ENCODE measurements at regions not wholly inside any gene's neighbourhood (a gene's known extent, or its start where the extent isn't known, plus 50 kb on each side); places are given as distances from the start of the nearest gene placed in this dataset.
A peak's percentile ranks its signal among the peaks of the same experiment; 100 is the strongest.
"Not testable (repeated sequence)": the region's sequence is repeated elsewhere in the genome, so short reads cannot be mapped to it uniquely, and the experiment has no call there.

DNA sequence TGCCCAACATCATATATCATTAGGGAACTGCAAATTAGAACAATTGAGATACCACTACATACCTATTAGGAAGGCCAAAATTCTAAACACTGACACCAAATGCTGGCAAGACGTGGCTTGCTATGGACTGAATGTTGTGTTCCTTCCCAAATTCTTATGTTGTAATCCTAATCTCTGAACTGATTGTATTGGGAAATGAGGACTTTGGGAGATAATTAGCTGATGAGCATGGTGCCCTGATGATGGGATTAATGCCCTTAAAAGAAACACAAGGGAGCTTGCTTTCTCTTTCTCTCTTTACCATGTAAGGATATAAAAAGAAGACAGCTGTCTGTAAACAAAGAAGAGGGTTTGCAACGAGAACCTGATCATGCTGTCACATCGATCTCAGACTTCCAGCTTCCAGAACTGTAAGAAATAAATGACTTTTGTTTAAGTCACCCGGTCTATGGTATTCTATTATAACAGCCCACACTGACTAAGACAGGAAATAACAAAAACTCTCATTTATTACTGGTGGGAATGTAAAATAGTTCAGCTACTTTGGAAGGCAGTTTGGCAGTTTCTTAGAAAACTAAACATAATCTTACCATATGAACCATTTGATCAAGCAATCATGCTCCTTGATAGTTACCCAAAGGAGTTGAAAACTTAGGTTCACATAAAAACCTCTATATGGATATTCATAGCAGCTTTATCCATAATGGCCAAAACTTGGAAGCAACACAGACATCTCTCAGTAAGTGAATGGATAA lies 458.3 kb upstream of the CBLB start:
- DNase-seq: no peak

- DNase-seq: no peak
Observed at GRCh38 chr3:106327696-106328025, 458.8 kb upstream of the CBLB start.

GRCh38 chr3:106328224-106328623 lies 459.4 kb upstream of the CBLB start:
- no peak for DNase-seq

DNA sequence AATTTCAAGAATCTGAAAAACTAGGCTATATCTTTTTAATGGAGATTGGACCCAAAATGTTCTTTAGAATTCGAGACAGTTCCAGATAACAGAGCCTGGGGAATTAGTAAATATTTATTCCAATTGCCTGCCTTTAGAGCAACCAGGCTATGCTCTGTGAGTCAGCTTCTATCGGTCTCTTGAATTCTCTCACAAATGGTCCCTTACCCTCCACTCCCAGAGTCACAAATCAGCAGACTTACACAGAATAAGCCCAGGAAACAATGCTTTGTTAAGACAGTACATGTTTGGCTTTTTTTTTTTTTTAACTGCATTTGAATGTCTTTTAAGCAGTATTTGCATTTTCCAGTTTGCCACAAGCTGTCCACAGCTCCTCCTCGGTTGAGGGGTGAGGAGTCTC lies 460.7 kb upstream of the CBLB start:
- DNase-seq: no peak

DNA sequence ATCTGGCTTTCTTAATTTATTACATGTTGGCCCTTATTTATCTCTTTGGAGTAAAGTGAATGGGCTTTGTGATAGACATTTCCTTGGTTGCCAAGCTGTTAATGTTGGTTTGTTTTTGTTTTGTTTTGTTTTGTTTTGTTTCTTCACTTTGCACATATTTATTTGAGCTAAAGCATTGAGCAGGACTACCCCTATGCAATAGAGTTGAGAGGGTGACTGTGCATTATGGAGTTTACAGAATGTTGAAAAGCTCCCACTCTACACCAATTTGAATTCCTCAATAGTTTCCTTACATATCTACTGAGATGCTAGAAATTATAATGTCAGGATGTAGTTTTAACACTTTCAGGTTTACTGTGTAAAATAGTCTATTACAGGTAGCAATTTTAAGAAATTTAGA lies 462.8 kb upstream of the CBLB start:
- DNase-seq: no peak

DNA sequence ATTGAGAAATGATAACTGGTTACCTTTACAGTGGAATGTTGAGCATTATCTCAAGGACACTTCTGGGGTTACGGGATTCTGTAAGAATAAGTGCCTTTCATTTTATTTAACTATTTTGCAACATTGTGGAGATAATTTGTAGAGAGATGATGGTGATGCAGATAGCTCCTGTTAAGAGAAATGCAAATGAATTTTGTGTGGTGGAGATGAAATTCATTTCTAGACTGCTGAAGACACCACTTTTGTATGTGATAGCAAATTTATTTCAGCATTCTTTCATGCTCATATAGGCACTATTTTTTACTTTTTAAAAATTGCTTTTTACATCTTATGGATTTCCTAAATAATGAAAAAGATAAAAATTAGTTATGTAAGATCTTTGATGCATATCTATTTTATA lies 463.3 kb upstream of the CBLB start:
- DNase-seq: no peak

DNA sequence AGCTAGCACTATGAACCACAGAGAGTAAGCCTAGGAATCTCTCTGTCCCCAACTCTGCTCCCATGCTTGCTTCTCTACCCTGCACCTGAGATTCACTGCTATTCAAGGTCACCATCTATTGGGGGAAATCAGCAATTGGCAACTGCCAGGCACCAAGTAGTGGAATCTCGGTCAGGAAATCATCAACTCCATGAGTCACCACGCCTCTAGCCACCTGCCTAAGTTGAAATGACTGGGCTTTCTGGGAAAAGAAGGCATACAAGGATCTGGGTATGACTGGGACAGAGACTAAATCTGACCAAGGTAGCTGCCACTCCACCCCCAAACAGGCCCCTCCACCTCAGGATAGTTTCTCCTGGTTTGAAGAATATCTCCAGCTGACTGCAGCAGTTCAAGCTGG lies 464.1 kb upstream of the CBLB start:
- DNase-seq: peak; percentile 67

- peak; percentile 81 for DNase-seq
Observed at GRCh38 chr3:106333911-106334618, 465.3 kb upstream of the CBLB start.

DNA sequence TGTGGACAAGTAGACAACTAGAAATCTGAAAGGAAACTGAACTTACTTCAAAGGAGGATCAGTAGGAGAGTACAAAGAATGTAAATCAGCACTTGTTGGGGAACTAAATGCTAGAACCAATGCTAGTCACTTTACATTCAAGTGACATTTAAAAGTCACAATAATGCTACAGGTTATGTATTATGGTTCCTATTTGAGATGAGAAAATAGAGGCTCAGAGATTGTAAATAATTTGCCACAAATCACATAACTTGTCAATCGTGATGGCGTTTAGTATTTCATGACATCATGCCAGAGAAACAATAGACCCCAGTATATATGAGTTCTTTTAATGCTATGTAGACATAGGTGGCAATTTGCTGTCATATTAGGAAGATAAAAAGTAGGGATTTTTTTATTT lies 467.8 kb upstream of the CBLB start:
- DNase-seq: no peak

DNA sequence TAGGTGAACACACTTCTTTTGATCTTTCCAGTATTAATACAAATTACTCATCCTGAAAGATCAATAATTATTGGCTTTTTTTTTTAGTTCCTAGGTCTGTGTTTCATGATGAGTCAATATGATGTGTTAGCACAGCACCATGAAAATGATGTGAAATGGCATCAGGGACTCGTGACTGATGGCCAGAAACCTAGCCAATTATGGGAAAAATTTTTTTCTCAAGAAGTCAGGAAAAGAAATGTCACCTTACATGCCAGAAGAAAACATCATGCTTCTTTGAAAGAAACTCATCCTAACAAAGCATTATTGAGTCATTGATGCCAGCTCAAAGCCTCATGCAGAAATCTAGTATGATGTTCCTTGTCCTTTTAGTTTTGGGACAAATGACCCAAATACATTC lies 468.3 kb upstream of the CBLB start:
- no peak for DNase-seq

DNA sequence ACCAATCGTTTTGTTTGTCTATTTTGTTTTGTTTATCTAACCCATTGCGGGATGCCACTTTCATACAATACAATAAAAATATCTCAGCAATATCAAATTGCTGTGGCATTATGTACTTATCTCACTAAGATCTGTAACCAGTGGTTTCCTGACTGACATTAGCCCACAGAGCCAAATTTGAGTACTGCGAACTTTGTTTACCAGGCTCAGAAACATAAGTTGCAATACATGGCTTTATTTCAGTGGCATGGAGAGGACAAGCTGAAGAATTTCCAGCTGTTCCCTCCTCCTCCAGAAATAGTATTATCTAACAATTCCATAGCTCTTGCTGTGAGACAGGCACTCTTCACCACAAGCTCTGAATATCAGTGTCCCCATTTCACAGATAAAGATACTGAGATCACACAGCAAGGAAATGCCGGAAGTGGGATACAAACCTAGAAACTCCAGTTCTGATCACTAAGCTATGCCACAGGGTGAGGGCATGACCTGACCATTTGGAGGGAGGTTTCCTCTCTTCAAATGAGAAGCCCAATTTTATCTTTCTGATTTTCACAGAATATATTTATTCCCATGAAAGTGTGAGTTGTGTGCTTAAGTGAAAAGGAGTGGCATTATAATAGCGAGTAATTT lies 469.9 kb upstream of the CBLB start:
- no peak for DNase-seq

GRCh38 chr3:106339551-106339950 lies 470.7 kb upstream of the CBLB start:
- no peak for DNase-seq

DNA sequence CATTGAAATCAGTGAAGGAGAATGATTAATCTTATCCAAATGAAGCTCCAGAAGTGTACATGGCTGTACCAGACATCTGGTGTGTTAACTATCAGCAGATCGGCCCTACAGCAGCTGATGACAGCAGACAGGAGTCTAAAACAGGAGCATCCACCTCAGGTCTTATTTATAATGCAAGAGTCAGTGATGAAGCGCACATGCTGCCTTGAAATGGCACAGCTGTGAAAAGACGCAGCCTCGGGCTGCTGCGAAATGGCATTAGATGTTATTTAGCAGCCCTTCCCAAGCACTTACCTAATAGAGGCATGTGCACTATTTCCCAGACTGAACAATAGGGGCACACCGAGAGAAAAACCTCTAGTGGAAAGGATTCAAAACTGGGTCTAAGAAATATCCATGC lies 472.3 kb upstream of the CBLB start:
- DNase-seq: no peak

DNA sequence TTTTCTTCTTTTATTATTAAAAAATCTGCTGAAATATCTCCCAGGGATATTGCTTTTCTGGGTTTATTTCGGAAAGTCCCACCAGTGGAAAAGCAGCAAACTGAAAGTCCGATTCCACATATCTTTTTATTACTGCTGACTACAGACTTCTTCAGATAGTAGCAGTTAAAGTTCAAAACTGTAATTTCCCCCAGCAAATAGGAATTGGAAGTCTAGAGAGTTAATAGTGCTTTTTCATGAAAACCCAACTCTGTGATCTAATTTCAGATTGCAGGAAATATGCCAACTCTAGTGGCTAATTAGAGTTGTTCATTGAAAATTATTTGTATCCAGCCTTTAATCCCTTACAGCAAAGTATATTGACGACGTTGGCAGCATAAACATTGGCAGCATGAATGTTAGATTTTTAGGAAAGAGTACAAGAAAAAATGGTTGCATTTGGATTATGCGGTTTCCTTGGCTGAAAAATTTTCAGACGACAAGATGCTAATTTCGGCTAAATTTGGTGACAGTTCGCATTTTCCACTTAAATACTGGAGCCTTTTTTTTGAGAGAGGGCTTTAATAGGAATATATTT lies 472.9 kb upstream of the CBLB start:
- DNase-seq: no peak

DNA sequence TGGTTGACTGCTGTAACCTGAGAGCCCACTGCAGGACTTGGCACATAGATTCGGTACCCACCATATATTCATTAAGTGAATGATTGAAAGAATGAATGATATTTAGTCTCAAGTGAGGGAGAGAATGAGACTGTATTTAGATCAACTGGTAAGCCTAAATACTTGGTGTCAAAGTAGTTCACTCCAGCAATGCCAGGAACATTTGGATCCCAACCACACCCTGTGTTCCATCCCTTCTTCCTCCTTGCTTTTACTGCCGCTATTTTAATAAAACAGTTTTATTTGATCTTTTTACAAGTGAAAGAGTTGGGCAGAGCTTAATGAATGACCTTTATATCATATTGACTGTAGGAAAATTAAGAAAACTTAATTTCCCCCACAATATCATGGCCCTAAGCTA lies 473.6 kb upstream of the CBLB start:
- DNase-seq: no peak

DNA sequence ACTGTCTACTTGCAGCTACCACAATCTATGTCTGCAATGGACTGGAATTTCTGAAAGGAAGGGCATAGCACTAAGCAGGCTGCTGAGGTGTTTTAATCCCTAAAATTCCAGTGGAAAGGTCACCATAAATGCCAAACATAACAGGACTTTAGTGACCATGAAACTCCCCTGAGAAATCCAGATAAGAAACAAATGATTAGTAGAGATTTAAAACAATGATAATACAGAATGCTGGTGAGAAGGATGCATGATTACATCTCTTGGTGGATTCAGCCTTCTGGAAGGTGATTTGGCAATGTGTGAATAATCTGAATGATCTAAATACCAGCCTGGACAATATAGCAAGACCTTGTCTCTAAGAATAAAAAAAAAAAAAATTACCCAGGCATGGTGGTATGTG lies 475.0 kb upstream of the CBLB start:
- DNase-seq: no peak

- DNase-seq: no peak
Observed at GRCh38 chr3:106345353-106346027, 476.7 kb upstream of the CBLB start.

DNA sequence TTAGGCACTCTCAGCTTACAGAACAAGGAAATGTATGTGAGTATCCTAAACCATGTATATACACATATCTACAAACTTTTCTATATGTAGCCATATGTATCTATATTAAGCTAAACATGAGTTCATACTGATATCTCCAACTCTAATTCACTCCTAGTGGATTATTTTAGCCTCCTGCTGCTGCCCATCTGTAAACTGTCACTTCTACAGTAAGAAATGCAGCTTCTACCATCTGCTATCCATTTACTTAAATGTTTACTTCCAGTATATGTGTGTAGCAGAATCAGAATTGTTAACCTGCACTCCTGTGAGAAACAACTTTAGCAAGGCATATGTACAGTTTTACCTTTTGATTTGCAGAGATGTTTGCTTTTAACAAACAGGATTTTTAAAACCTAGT lies 478.5 kb upstream of the CBLB start:
- DNase-seq: no peak

DNA sequence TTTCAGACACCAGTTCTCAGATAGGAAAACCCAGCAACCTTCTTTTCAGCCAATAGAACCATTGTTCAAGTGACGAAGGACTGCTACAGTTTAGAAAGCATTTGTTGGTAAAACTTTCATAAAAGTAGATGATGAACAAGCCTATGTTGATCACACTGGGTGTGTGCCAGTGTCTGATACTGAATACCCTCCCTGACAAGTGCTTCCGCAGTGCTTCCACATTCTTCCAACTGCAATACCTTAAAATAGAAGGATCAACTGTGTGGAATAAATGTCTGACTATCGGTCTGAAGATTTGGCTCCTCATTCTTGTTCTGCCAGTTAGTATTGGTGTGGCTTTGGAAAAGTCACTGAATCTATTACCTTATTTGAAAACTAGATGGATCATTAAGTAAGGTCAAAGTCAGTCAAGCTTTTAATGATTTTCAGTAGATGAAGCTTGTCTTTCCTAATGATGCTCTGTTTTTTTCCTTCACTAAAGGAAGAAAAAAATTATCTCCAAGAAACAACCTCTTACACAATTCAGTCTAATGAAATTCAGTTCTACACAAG lies 479.4 kb upstream of the CBLB start:
- no peak for DNase-seq

DNA sequence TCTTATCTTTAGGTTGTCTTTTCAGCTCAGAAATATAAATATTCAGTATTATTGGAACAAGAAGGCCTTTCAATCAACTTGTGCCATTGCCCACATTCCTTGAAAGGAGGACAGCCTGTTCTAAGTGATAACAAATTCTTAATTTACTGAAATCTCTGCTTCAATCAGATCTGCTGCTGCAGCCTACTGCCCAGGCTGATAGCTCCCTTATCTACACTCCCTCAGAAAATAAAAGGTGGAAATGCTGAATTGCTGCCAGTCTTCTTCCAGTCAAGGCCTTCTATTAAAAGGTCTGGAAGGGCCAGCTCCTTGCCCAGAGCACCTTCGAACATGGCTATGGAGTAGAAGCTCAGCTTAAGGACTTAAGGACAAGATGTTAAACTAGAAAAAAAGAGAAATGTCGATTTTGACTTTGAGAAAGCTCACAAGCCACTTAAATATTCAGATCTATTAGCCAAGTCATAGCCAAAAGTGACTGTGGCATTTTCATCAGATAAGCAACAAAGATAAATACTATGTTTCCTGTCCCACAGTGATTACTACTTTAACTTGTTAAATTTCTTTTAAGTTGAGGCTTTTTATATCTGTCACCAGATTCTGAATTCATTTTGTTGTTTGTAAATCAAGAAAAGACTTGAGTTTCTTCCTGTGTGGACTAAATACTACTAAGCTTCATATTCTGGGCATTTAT lies 480.5 kb upstream of the CBLB start:
- DNase-seq: no peak

DNA sequence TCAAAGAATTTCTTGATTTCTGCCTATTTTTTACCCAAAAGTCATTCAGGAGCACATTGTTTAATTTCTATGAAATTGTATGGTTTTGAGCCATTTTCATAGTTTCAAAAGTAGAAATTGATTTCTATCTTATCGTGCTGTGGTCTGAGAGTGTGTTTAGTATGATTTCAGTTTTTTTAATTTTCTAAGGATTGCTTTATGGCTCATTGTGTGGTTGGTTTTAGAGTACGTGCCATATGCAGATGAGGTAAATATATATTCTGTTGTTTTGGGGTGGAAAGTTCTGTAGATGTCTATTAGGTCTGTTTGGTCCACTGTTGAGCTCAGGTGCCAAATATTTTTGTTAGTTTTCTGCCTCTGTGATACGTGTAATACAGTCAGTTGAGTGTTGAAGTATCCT lies 487.1 kb upstream of the CBLB start:
- no peak for DNase-seq

- DNase-seq: no peak
Observed at GRCh38 chr3:106359692-106360091, 490.9 kb upstream of the CBLB start.

- not testable (repeated sequence) for DNase-seq
Observed at GRCh38 chr3:106360901-106361300, 492.1 kb upstream of the CBLB start.

All from activated effector memory CD4-positive, alpha-beta T cell treated with anti-CD3 and anti-CD28 coated beads, Interleukin-2, amount 50 U/mL, for 16 hours (primary cell).